ENCODE measurements at regions not wholly inside any gene's neighbourhood (a gene's known extent, or its start where the extent isn't known, plus 50 kb on each side); places are given as distances from the start of the nearest gene placed in this dataset.

DNA sequence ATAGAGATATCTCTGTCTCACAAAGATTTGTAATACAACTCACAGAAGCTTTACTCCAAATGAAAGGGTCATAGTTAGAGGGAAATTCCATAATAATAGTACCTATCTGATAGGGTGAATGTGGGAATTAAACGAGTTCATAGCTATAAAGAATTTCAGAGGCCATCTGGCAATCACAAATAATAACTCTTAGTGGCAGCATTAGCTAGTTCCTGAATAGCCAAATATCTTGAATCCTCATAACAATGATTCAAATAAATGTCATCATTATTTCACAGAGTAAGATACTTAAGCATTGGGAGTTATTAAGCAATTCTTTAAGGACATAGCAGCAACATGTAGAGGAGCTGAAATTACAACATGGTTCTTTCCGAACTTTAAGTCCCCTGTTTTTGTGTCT is 1265.0 kb upstream of the PIK3C3 start:
- Mint-ChIP-seq H3K4me3 (ENCODE audit: unreplicated experiment) (no peak overlapping the region), H3K27ac (ENCODE audit: low read depth, unreplicated experiment) (peak overlapping the region; percentile 47), H3K27me3 (ENCODE audit: insufficient read depth, unreplicated experiment) (no peaks in the 10 kb centered on the region), H3K36me3 (ENCODE audit: insufficient read depth, unreplicated experiment) (no peaks in the 10 kb centered on the region), H3K9me3 (ENCODE audit: unreplicated experiment) (peaks cover 8% of the 10 kb centered on the region), H3K4me1 (ENCODE audit: insufficient read depth, unreplicated experiment) (no peaks in the 10 kb centered on the region)
- intact Hi-C loops (cut with micrococcal nuclease), result no loop called here
- no peak for DNase-seq (ENCODE audit: unreplicated experiment)
- CTCF ChIA-PET, result interaction anchor here (0.7 kb wide), 1 partner anchor 66 kb away, joined by 3 read pairs; no protein-coding TSS in a partner anchor
- TF ChIP-seq, protein P1, sequence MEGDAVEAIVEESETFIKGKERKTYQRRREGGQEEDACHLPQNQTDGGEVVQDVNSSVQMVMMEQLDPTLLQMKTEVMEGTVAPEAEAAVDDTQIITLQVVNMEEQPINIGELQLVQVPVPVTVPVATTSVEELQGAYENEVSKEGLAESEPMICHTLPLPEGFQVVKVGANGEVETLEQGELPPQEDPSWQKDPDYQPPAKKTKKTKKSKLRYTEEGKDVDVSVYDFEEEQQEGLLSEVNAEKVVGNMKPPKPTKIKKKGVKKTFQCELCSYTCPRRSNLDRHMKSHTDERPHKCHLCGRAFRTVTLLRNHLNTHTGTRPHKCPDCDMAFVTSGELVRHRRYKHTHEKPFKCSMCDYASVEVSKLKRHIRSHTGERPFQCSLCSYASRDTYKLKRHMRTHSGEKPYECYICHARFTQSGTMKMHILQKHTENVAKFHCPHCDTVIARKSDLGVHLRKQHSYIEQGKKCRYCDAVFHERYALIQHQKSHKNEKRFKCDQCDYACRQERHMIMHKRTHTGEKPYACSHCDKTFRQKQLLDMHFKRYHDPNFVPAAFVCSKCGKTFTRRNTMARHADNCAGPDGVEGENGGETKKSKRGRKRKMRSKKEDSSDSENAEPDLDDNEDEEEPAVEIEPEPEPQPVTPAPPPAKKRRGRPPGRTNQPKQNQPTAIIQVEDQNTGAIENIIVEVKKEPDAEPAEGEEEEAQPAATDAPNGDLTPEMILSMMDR (IDR thresholded peaks at IDR 0.05; ENCODE audit: unreplicated experiment), result no peak
- no TSS peak for BruUV-seq (replicated peaks)
- POLR2A ChIA-PET, result interaction anchor here (0.5 to 1.2 kb wide), 2 partner anchors 11 to 13 kb away, joined by 3 read pairs; no protein-coding TSS in a partner anchor

DNA sequence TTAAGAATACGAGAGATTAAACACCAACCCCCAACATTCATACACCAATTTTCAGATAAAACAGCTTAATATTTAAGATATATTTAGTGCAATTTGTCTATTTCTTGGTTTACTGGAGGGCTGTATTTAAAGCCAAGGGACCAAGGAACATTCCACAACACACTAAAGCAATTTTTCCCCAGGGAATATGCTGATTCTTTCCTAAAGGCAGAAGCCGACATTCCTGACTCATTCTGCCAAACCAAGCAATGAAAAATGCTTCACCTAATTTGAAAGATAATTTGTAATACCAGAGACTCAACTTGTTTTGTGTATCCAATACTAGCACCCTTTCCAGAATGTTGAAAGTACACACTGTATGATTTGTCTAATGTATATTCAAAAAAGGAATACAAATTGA is 1267.6 kb upstream of the PIK3C3 start:
- Mint-ChIP-seq H3K9me3 (ENCODE audit: unreplicated experiment) (peaks cover 8% of the 10 kb centered on the region), H3K27ac (ENCODE audit: low read depth, unreplicated experiment) (no peak overlapping the region), H3K4me1 (ENCODE audit: insufficient read depth, unreplicated experiment) (no peaks in the 10 kb centered on the region), H3K36me3 (ENCODE audit: insufficient read depth, unreplicated experiment) (no peaks in the 10 kb centered on the region), H3K27me3 (ENCODE audit: insufficient read depth, unreplicated experiment) (no peaks in the 10 kb centered on the region), H3K4me3 (ENCODE audit: unreplicated experiment) (no peak overlapping the region)
- DNase-seq (ENCODE audit: unreplicated experiment), result no peak
- ChIA-PET POLR2A (no interaction called here), CTCF (interaction anchor here (0.7 kb wide), 1 partner anchor 1959 kb away, joined by 3 read pairs; no protein-coding TSS in a partner anchor)
- intact Hi-C loops (cut with micrococcal nuclease), result no loop called here
- TF ChIP-seq, protein P1 (IDR thresholded peaks at IDR 0.05; ENCODE audit: unreplicated experiment), result no peak
- no TSS peak for BruUV-seq (replicated peaks)

DNA sequence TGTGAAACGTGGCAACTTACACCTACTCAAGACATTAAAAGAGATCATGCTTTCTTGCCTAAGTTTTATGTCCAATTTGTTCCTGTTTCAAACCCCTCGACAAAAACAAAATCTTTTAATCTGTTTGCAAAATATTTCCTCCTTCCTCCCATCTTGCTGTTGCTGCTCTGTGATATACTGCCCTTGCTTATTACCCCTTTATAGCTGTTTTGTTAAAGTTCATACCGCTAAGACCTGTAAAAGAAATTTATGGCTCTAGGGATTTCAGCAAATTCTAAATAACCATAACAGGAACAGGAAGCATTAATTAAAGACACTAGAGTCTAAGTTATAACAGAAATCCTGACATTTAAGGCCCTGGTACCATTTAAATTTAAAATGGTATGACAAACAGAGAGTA is 1268.2 kb upstream of the PIK3C3 start:
- BruUV-seq (replicated peaks), result no TSS peak
- TF ChIP-seq, protein P1 (IDR thresholded peaks at IDR 0.05; ENCODE audit: unreplicated experiment), result no peak
- H3K9me3 Mint-ChIP-seq (ENCODE audit: unreplicated experiment), result peaks cover 8% of the 10 kb centered on the region
- intact Hi-C loops (cut with micrococcal nuclease), result no loop called here
- H3K36me3 Mint-ChIP-seq (ENCODE audit: insufficient read depth, unreplicated experiment), result no peaks in the 10 kb centered on the region
- no peaks in the 10 kb centered on the region for H3K4me1 Mint-ChIP-seq (ENCODE audit: insufficient read depth, unreplicated experiment)
- H3K27ac Mint-ChIP-seq (ENCODE audit: low read depth, unreplicated experiment), result no peak overlapping the region
- POLR2A ChIA-PET, result no interaction called here
- no peaks in the 10 kb centered on the region for H3K27me3 Mint-ChIP-seq (ENCODE audit: insufficient read depth, unreplicated experiment)
- H3K4me3 Mint-ChIP-seq (ENCODE audit: unreplicated experiment), result no peak overlapping the region
- CTCF ChIA-PET, result interaction anchor here (0.7 kb wide), 1 partner anchor 1959 kb away, joined by 3 read pairs; no protein-coding TSS in a partner anchor
- no peak for DNase-seq (ENCODE audit: unreplicated experiment)

DNA sequence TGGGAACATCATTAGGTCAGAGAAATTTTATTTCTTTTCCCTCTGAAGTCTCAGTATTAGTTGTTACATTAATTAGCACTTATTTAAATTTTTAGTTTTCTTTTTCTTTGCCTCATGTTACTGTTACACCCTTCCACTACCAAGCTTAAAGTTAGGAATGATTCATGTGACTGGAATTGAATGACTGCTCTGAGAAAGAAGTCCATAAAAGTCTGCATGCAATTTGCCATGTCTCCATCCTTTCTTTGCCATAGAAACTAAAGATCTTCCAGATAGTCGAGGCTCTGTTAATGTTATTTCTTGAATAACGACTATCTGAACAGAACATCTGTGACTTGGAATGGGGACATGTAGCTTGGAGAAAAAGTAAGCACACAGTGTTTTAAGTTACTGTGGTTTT is 1269.8 kb upstream of the PIK3C3 start:
- POLR2A ChIA-PET, result no interaction called here

More for the DNA sequence above, 1269.8 kb upstream of the PIK3C3 start:
- H3K27me3 Mint-ChIP-seq (ENCODE audit: insufficient read depth, unreplicated experiment), result no peaks in the 10 kb centered on the region
- TF ChIP-seq, protein P1 (IDR thresholded peaks at IDR 0.05; ENCODE audit: unreplicated experiment), result no peak
- H3K27ac Mint-ChIP-seq (ENCODE audit: low read depth, unreplicated experiment), result no peak overlapping the region
- BruUV-seq (replicated peaks), result no TSS peak
- H3K9me3 Mint-ChIP-seq (ENCODE audit: unreplicated experiment), result peaks cover 8% of the 10 kb centered on the region
- intact Hi-C loops (cut with micrococcal nuclease), result no loop called here
- no peak overlapping the region for H3K4me3 Mint-ChIP-seq (ENCODE audit: unreplicated experiment)
- no peaks in the 10 kb centered on the region for H3K36me3 Mint-ChIP-seq (ENCODE audit: insufficient read depth, unreplicated experiment)
- no peaks in the 10 kb centered on the region for H3K4me1 Mint-ChIP-seq (ENCODE audit: insufficient read depth, unreplicated experiment)
- CTCF ChIA-PET, result interaction anchor here (0.5 kb wide), 1 partner anchor 45 kb away, joined by 3 read pairs; no protein-coding TSS in a partner anchor
- DNase-seq (ENCODE audit: unreplicated experiment), result no peak

Data from MCF 10A (cell line).